ENCODE measurements at regions not wholly inside any gene's neighbourhood (a gene's known extent, or its start where the extent isn't known, plus 50 kb on each side); places are given as distances from the start of the nearest gene placed in this dataset.

DNA sequence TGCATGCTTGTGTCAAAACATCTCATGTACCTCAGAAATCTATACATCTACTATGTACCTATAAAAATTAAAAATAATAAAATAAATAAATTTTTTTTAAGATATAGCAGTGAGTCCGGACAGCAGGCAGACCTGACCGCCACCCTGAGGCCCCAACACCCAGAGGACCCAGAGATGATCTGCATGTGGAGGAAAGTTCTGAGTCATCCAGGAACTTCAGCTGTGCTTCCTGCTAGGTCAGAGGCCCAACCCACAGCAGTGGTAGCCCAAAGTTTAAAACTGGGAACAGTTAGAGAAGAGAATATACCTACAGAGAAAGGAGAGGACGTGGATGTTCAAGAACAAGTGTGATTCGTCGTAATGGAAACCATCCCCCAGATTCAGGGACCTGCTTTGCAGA is 683.7 kb upstream of the NRP1 start:
- TF ChIP-seq, protein P1, sequence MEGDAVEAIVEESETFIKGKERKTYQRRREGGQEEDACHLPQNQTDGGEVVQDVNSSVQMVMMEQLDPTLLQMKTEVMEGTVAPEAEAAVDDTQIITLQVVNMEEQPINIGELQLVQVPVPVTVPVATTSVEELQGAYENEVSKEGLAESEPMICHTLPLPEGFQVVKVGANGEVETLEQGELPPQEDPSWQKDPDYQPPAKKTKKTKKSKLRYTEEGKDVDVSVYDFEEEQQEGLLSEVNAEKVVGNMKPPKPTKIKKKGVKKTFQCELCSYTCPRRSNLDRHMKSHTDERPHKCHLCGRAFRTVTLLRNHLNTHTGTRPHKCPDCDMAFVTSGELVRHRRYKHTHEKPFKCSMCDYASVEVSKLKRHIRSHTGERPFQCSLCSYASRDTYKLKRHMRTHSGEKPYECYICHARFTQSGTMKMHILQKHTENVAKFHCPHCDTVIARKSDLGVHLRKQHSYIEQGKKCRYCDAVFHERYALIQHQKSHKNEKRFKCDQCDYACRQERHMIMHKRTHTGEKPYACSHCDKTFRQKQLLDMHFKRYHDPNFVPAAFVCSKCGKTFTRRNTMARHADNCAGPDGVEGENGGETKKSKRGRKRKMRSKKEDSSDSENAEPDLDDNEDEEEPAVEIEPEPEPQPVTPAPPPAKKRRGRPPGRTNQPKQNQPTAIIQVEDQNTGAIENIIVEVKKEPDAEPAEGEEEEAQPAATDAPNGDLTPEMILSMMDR (IDR thresholded peaks at IDR 0.05; ENCODE audit: low read depth, low read length, poor library complexity, severe bottlenecking): no peak
- TF ChIP-seq EZH2phosphoT487 (IDR thresholded peaks at IDR 0.05; ENCODE audit: borderline replicate concordance, low read length): no peak
